ENCODE measurements at regions not wholly inside any gene's neighbourhood (a gene's known extent, or its start where the extent isn't known, plus 50 kb on each side); places are given as distances from the start of the nearest gene placed in this dataset.
"Not testable (repeated sequence)": the region's sequence is repeated elsewhere in the genome, so short reads cannot be mapped to it uniquely, and the experiment has no call there.

DNA sequence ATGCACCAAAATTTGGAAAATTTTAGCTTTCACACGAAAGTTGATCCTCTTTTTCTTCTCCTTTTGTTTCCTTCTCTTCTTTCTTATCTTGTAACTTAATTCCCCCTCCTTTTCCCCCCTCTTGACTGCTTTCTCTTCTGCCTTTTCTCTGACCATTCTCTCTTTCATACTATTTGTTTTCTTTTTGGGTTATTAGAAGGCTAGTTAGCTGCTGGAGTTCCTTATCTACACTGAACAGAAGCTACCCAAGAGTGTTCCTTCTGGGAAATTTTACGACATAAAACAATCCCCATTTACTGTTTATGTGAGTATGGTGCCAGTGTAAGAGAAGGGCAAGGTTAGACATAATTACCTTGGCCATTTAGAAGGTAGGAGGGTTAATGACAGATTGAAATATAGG, 218.4 kb upstream of the DTNA start:
- Mint-ChIP-seq H3K27ac (no peak overlapping the region), H3K27me3 (peaks cover 42% of the 10 kb centered on the region), H3K4me1 (peaks cover 2% of the 10 kb centered on the region), H3K9me3 (no peaks in the 10 kb centered on the region), H3K4me3 (no peak overlapping the region), H3K36me3 (no peaks in the 10 kb centered on the region)
- DNase-seq, result no peak

DNA sequence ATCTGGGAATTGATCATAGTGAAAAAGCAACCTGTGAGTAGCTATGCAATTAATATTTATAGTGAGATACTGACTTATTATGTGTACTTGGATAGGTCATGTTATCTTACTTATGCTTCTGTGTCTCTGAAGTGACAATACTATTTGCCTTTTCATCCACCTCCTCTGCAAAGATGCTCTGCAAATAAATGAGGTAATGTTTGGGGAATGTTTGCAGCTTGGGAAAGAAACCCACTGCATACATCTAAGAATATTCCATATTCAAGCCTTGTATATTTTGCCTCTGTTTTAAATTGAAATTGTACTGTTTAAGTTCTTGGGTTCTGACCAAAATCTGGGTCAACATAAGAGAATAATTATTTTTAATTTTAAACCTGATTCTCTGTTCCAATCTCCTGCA, 217.4 kb upstream of the DTNA start:
- no peak overlapping the region for H3K27ac Mint-ChIP-seq

DNA sequence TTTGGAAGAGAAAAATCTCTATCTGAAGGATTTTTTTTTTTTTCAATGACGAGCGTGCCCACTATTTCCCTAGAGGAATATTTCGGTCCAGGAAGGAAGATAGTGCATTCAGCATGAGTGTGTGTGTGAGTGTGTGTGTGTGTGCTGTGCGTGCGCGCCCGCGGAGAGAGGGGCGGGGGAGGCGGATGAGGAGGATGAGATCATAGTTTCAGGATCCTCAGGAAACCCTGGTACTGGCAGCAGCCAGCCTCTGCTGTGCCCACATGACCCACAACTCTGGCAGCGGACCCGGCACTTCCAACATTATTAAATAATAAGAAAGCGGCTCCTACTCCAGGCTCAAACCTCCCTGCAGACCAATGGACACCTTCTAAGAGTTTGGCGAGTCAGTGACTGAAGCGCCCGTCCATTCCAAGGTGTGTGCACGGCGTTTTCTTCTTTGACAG, 217.0 kb upstream of the DTNA start:
- Mint-ChIP-seq H3K27ac (no peak overlapping the region), H3K27me3 (peaks cover 42% of the 10 kb centered on the region), H3K36me3 (no peaks in the 10 kb centered on the region), H3K9me3 (no peaks in the 10 kb centered on the region), H3K4me3 (peak overlapping the region; percentile 53), H3K4me1 (peaks cover 2% of the 10 kb centered on the region)
- DNase-seq, result peak; percentile 30

More for the DNA sequence above, 217.4 kb upstream of the DTNA start:
- no peaks in the 10 kb centered on the region for H3K36me3 Mint-ChIP-seq
- peaks cover 42% of the 10 kb centered on the region for H3K27me3 Mint-ChIP-seq
- no peak for DNase-seq
- peaks cover 2% of the 10 kb centered on the region for H3K4me1 Mint-ChIP-seq
- no peak overlapping the region for H3K4me3 Mint-ChIP-seq
- no peaks in the 10 kb centered on the region for H3K9me3 Mint-ChIP-seq

GRCh38 chr18:34493566-34494358, 216.3 kb upstream of the DTNA start:
- H3K36me3 Mint-ChIP-seq, result no peaks in the 10 kb centered on the region
- no peak overlapping the region for H3K27ac Mint-ChIP-seq
- DNase-seq, result peak; percentile 26
- peaks cover 42% of the 10 kb centered on the region for H3K27me3 Mint-ChIP-seq
- H3K9me3 Mint-ChIP-seq, result no peaks in the 10 kb centered on the region
- no peak overlapping the region for H3K4me3 Mint-ChIP-seq
- H3K4me1 Mint-ChIP-seq, result peaks cover 2% of the 10 kb centered on the region

DNA sequence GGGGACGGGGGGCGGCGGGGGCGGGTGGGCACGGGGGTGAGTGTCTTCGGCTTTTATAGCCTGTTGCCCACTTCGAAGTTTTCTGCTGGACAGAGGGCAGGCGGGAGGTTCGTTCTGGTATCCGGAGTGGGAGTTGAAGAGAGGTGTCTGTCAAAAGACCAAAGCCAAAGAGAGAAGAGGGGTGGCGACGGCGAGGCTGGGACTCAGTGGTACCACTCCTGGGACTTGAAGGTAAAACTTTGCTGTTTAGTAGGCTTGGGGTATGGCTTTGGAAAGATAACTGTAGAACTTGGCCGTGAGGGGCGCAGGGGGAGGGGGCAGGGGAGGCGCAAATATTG, 215.8 kb upstream of the DTNA start:
- Mint-ChIP-seq H3K4me3 (no peak overlapping the region), H3K36me3 (no peaks in the 10 kb centered on the region)

DNA sequence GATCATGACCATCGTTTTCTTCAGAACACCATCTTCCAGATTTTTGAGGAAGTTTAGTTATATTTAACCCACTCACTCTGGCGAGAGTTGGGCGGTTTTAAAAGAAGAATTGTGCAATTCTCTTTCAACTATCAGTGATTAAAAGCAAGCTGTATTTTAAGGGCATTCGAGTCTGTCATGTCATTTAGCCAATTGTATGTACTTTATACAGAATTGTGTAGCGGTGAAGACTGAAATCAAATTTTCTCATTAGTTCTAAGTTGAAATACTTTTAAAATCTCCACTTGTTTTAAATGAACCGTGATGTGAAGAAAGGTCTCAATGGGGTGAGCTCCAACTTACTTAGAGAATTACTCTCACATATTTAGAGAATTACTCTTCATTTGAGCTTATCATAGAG, 214.6 kb upstream of the DTNA start:
- DNase-seq, result no peak
- no peak overlapping the region for H3K4me3 Mint-ChIP-seq
- no peak overlapping the region for H3K27ac Mint-ChIP-seq
- no peaks in the 10 kb centered on the region for H3K9me3 Mint-ChIP-seq
- H3K36me3 Mint-ChIP-seq, result no peaks in the 10 kb centered on the region
- H3K27me3 Mint-ChIP-seq, result peaks cover 42% of the 10 kb centered on the region
- peaks cover 2% of the 10 kb centered on the region for H3K4me1 Mint-ChIP-seq

More for the DNA sequence above, 215.8 kb upstream of the DTNA start:
- DNase-seq, result no peak
- Mint-ChIP-seq H3K4me1 (peaks cover 2% of the 10 kb centered on the region), H3K27ac (no peak overlapping the region), H3K27me3 (peaks cover 42% of the 10 kb centered on the region), H3K9me3 (no peaks in the 10 kb centered on the region)

GRCh38 chr18:34501553-34501952, 208.5 kb upstream of the DTNA start:
- Mint-ChIP-seq H3K4me1 (no peaks in the 10 kb centered on the region), H3K27me3 (no peaks in the 10 kb centered on the region), H3K27ac (no peak overlapping the region), H3K9me3 (peaks cover 10% of the 10 kb centered on the region), H3K36me3 (no peaks in the 10 kb centered on the region), H3K4me3 (no peak overlapping the region)
- DNase-seq, result no peak

- Mint-ChIP-seq H3K9me3 (peaks cover 10% of the 10 kb centered on the region), H3K27me3 (no peaks in the 10 kb centered on the region), H3K4me3 (no peak overlapping the region), H3K36me3 (no peaks in the 10 kb centered on the region), H3K27ac (no peak overlapping the region), H3K4me1 (no peaks in the 10 kb centered on the region)
- no peak for DNase-seq
Measured at GRCh38 chr18:34506198-34506597, 203.9 kb upstream of the DTNA start.

GRCh38 chr18:34509163-34509562, 200.9 kb upstream of the DTNA start:
- Mint-ChIP-seq H3K27ac (no peak overlapping the region), H3K36me3 (no peaks in the 10 kb centered on the region), H3K27me3 (no peaks in the 10 kb centered on the region), H3K4me3 (no peak overlapping the region), H3K4me1 (no peaks in the 10 kb centered on the region), H3K9me3 (peaks cover 6% of the 10 kb centered on the region)
- no peak for DNase-seq

- no peak for DNase-seq
- H3K27ac Mint-ChIP-seq, result no peak overlapping the region
- peaks cover 6% of the 10 kb centered on the region for H3K9me3 Mint-ChIP-seq
- H3K36me3 Mint-ChIP-seq, result no peaks in the 10 kb centered on the region
- H3K4me1 Mint-ChIP-seq, result no peaks in the 10 kb centered on the region
- H3K27me3 Mint-ChIP-seq, result no peaks in the 10 kb centered on the region
- H3K4me3 Mint-ChIP-seq, result no peak overlapping the region
Measured at GRCh38 chr18:34509879-34510586, 200.1 kb upstream of the DTNA start.

DNA sequence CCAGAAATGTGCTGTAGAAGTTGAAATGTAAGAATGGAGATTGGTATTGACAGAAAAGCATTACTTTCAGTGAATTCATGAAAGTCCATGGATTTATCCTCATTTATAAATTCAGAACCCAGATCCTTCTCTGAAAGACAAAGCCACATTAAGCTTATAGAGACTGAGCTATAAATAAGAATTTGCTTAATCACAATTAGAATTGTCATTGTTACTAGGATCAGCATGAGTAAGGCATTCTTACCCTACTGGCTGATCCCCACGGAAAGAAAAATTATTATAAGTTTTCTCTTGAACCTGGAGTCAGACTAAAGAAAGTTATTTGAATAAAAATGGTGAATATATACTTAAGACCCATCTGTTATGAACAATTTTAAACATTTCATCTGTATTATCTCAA, 199.2 kb upstream of the DTNA start:
- Mint-ChIP-seq H3K4me3 (no peak overlapping the region), H3K27ac (no peak overlapping the region), H3K27me3 (no peaks in the 10 kb centered on the region)

DNA sequence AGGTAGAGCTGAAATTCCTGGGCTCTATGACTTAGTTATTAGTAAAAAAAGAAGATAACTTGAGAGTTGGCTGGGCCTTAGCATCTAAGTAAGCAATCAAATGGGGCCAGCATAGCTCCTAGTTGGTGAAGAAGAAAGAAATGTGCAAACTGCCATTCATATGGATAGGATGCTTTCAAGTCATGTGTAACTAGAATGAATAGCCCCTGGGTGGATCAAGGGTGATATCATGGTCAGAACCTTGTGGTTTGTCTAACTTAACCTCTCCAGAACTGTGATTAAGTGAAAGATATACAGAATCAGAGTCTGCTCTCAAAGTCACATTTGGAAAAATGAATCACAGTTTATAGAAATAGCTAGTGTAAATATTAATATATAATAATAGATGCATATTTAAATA, 198.7 kb upstream of the DTNA start:
- no peaks in the 10 kb centered on the region for H3K4me1 Mint-ChIP-seq
- peaks cover 8% of the 10 kb centered on the region for H3K9me3 Mint-ChIP-seq
- no peak for DNase-seq
- H3K4me3 Mint-ChIP-seq, result no peak overlapping the region
- no peak overlapping the region for H3K27ac Mint-ChIP-seq
- H3K27me3 Mint-ChIP-seq, result no peaks in the 10 kb centered on the region
- no peaks in the 10 kb centered on the region for H3K36me3 Mint-ChIP-seq

More for the DNA sequence above, 199.2 kb upstream of the DTNA start:
- DNase-seq, result no peak
- H3K36me3 Mint-ChIP-seq, result no peaks in the 10 kb centered on the region
- peaks cover 6% of the 10 kb centered on the region for H3K9me3 Mint-ChIP-seq
- H3K4me1 Mint-ChIP-seq, result no peaks in the 10 kb centered on the region

GRCh38 chr18:34511879-34512278, 198.2 kb upstream of the DTNA start:
- H3K36me3 Mint-ChIP-seq, result no peaks in the 10 kb centered on the region
- H3K9me3 Mint-ChIP-seq, result peaks cover 10% of the 10 kb centered on the region
- no peaks in the 10 kb centered on the region for H3K27me3 Mint-ChIP-seq
- no peaks in the 10 kb centered on the region for H3K4me1 Mint-ChIP-seq
- H3K27ac Mint-ChIP-seq, result no peak overlapping the region
- H3K4me3 Mint-ChIP-seq, result no peak overlapping the region
- no peak for DNase-seq

- H3K27me3 Mint-ChIP-seq, result no peaks in the 10 kb centered on the region
- H3K4me3 Mint-ChIP-seq, result no peak overlapping the region
- no peak overlapping the region for H3K27ac Mint-ChIP-seq
- no peak for DNase-seq
- H3K4me1 Mint-ChIP-seq, result no peaks in the 10 kb centered on the region
- no peaks in the 10 kb centered on the region for H3K36me3 Mint-ChIP-seq
- peaks cover 12% of the 10 kb centered on the region for H3K9me3 Mint-ChIP-seq
Measured at GRCh38 chr18:34514238-34514637, 195.9 kb upstream of the DTNA start.

DNA sequence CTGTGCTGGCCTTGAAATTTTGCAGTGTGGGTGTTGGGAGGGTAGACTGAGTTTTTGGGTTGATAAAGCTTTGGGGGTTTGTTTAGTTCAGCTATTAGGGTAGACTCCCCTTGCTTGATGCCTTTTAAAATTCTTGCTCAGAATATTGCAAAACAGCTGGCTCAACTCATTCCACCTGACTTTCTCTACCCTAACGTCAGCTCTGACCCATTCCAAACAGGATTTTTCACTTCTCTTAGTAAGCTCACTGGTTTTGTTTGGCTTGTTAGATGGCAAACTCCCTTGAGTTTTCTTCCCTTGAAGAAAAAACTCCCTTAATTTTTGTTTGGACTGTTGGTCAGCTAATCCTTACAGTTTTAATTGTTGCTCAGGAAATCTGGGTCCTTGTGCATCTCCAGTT, 195.1 kb upstream of the DTNA start:
- Mint-ChIP-seq H3K27ac (no peak overlapping the region), H3K4me3 (no peak overlapping the region), H3K36me3 (no peaks in the 10 kb centered on the region), H3K9me3 (peaks cover 12% of the 10 kb centered on the region), H3K27me3 (no peaks in the 10 kb centered on the region), H3K4me1 (no peaks in the 10 kb centered on the region)
- DNase-seq, result no peak

GRCh38 chr18:34516355-34516754, 193.7 kb upstream of the DTNA start:
- not testable (repeated sequence) for H3K4me3 Mint-ChIP-seq, DNase-seq

More at GRCh38 chr18:34516355-34516754, 193.7 kb upstream of the DTNA start:
- not testable (repeated sequence) for H3K27me3 Mint-ChIP-seq, H3K4me1 Mint-ChIP-seq, H3K36me3 Mint-ChIP-seq, H3K27ac Mint-ChIP-seq
- H3K9me3 Mint-ChIP-seq, result peaks cover 12% of the 10 kb centered on the region

All from activated naive CD8-positive, alpha-beta T cell treated with anti-CD3 and anti-CD28 coated beads for 36 hours (primary cell).